Upper lobe of left lung (tissue), 4 donors: ENCODE measurements at regions not wholly inside any gene's neighbourhood (a gene's known extent, or its start where the extent isn't known, plus 50 kb on each side); places are given as distances from the start of the nearest gene placed in this dataset.

Source experiments
- CTCF ChIP-seq, 6 experiments: fragments of 450-650 bp in 4 of 6; fragments of 200-600 bp in 2 of 6; sonication (generic) in 2 of 6; IDR thresholded peaks; one replicate each; pipeline ENCODE4 v1.5.1; 2016 to 2019; ENCODE audit warnings: antibody characterized with exemption in 6 of 6
- EP300 ChIP-seq, 4 donors: sonication (generic); formaldehyde crosslinking; IDR thresholded peaks; one replicate each; pipeline ENCODE4 v1.5.1; 2017; ENCODE audit warnings: antibody characterized with exemption in 4 of 4, control low read depth in 2 of 4
- POLR2A ChIP-seq, 4 donors: fragments of 450-650 bp; IDR thresholded peaks; one replicate each; pipeline ENCODE4 v1.5.1; 2016 to 2017; ENCODE audit warnings: antibody characterized with exemption in 4 of 4, mild to moderate bottlenecking in 2 of 4

- TF ChIP-seq CTCF (IDR thresholded peaks at IDR 0.05) (no peak), EP300 (IDR thresholded peaks at IDR 0.05) (no peak), POLR2A (IDR thresholded peaks at IDR 0.05) (no peak)
Observed at GRCh38 chr5:68015381-68016302, 199.9 kb upstream of the PIK3R1 start.
